GM21576 (cell line): ENCODE measurements at regions not wholly inside any gene's neighbourhood (a gene's known extent, or its start where the extent isn't known, plus 50 kb on each side); places are given as distances from the start of the nearest gene placed in this dataset.
"Not testable (repeated sequence)": the region's sequence is repeated elsewhere in the genome, so short reads cannot be mapped to it uniquely, and the experiment has no call there.

Experiments used
- ATAC-seq: cut with Tn5 transposase; IDR thresholded peaks from one replicate; pipeline ENCODE4 v1.9.1; 2021; ENCODE audit warnings: mild to moderate bottlenecking, moderate library complexity; ENCODE audit not compliant: unreplicated experiment

GRCh38 chr3:106908181-106908938, 468.9 kb upstream of the CCDC54 start:
- no peak for ATAC-seq

- ATAC-seq: no peak
These were observed 464.0 kb upstream of the CCDC54 start for GRCh38 chr3:106913111-106913698.

- ATAC-seq: no peak
These were observed 463.3 kb upstream of the CCDC54 start for GRCh38 chr3:106913966-106914365.

GRCh38 chr3:106920609-106921008, 456.6 kb upstream of the CCDC54 start:
- ATAC-seq: no peak

- no peak for ATAC-seq
These were observed 448.2 kb upstream of the CCDC54 start for GRCh38 chr3:106929081-106929480.

GRCh38 chr3:106930086-106930485, 447.2 kb upstream of the CCDC54 start:
- ATAC-seq: no peak

DNA sequence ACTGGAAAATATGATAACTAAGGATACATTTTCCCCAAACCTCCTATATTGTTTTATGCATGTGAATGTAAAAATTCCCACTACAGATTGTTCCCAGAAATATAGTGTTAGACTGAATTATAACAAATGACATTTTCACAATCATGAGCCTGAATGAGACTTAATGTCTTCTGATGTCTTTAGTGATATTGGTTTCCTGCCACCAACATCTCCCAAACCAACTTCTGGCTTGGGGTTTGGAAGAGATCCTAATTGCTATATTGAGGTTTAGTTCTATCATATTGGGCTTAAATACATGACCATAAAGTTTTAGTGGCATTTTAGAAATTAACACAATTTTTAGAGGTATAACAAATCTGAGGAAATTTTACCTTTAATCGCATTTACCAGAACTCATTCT, 445.3 kb upstream of the CCDC54 start:
- no peak for ATAC-seq

DNA sequence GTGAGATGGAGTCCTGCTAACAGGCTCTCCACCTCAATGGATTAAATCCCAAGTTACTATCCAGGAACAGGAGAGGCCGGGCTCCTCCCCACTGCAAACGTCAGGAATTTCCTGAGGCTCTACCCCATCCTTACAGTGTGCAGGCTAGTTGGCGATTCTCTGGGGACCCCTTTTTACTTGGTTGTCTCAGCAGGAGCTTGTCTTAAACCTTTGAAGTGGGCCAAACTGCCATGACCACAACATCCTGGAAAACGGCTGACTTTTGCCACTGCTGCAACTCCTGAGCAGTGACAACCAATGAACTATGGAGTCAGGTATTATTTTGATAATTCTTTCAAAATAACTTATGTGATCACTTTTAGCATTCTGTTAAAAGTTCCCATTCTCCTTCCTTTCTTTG, 440.9 kb upstream of the CCDC54 start:
- ATAC-seq: no peak

GRCh38 chr3:106942051-106942450, 435.2 kb upstream of the CCDC54 start:
- ATAC-seq: no peak

- no peak for ATAC-seq
These were observed 434.2 kb upstream of the CCDC54 start for GRCh38 chr3:106943071-106943470.

DNA sequence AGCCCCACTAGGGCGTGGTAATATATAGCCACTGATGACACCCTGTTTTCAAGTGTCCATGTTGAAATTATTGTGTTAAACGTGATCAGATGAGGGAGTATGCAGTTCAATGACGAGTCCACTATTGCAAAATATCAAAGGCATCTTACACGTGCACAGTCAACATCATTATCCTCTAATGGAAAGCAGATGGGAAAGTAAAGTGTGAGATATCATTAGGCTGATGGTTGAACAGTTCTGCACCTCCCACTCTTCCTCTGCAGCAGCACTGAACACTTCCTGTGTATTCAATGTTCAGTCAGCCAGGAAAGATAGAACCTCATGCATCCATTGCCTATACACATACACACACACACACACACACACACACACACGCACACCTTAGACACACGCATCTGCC, 431.8 kb upstream of the CCDC54 start:
- ATAC-seq: no peak

GRCh38 chr3:106946866-106947265, 430.4 kb upstream of the CCDC54 start:
- ATAC-seq: no peak

- ATAC-seq: no peak
These were observed 420.2 kb upstream of the CCDC54 start for GRCh38 chr3:106957029-106957428.

- no peak for ATAC-seq
These were observed 414.2 kb upstream of the CCDC54 start for GRCh38 chr3:106962993-106963392.

DNA sequence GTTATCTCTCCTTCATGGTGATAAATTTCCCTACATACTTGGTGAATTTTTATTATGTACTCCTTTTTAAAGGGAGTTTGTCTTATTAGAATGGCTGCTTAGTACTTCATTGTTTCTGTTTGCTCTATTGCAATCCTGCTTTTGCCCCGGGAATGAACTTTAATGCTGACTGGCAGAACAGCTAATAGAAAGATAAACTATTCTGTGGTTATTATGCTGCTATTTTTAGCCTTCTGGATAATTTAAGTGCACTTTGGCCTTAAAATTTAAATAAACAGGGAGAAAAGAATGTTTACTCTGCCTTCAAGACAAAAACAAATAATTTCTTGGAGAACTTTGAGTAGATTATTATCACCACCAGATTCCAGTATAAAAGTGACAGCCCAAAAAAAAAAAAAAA, 413.8 kb upstream of the CCDC54 start:
- no peak for ATAC-seq

GRCh38 chr3:106965307-106965706, 411.9 kb upstream of the CCDC54 start:
- no peak for ATAC-seq

- ATAC-seq: no peak
These were observed 407.6 kb upstream of the CCDC54 start for GRCh38 chr3:106969596-106969995.

- ATAC-seq: no peak
These were observed 395.8 kb upstream of the CCDC54 start for GRCh38 chr3:106981392-106981791.

- no peak for ATAC-seq
These were observed 391.5 kb upstream of the CCDC54 start for GRCh38 chr3:106985721-106986120.

DNA sequence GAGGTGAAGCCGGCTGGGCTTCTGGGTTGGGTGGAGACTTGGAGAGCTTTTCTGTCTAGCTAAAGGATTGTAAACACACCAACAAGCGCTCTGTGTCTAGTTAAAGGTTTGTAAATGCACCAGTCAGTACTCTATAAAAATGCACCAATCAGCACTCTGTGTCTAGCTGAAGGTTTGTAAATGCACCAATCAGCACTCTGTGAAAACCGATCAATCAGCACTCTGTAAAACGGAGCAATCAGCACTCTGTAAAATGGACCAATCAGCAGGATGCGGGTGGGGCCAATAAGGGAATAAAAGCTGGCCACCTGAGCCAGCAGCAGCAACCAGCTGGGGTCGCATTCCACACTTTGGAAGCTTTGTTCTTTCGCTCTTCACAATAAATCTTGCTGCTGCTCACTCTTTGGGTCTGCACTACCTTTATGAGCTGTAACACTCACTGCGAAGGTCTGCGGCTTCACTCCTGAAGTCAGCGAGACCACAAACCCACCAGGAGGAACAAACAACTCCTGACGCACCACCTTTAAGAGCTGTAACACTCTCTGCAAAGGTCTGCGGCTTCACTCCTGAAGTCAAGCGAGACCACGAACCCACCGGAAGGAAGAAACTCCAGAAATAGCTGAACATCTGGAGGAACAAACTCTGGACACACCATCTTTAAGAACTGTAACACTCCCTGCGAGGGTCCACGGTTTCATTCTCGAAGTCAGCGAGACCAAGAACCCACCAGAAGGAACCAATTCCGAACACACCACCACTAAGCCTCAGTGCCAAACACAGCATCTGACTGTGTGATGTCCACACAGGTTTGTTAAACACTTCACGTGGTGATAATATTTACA, 378.2 kb upstream of the CCDC54 start:
- ATAC-seq: peak; percentile 63

DNA sequence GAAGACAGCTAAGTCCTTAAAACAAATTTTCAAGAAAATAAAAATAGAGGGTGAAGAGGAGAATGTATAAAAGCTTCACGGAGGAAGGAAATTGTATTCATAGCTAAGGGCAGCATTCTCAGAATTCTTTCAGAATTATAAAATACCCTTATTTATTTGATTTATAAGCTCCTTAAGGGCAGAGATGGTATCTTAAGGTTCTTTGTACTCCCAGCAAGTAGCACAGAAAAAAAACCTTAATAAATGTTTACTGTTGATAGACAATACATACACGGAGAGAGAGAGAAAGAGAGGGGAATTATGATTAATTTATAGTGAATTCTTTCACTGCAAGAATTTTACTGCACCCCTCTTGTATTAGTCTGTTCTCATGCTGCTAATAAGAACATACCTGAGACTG, 375.6 kb upstream of the CCDC54 start:
- no peak for ATAC-seq

- not testable (repeated sequence) for ATAC-seq
These were observed 371.9 kb upstream of the CCDC54 start for GRCh38 chr3:107005352-107005751.
